Stimulated activated naive CD8-positive, alpha-beta T cell treated with anti-CD3 and anti-CD28 coated beads, Interleukin-15, Interleukin-2, amounts not matched to agents 100 ng/mL and 50 ng/mL, for 24 hours (primary cell): ENCODE measurements at regions not wholly inside any gene's neighbourhood (a gene's known extent, or its start where the extent isn't known, plus 50 kb on each side); places are given as distances from the start of the nearest gene placed in this dataset.

Experiments used
- H3K27ac Mint-ChIP-seq: one replicate; pipeline ENCODE4 v1.8.0; 2021; ENCODE audit warnings: mild to moderate bottlenecking, mixed read lengths
- H3K27me3 Mint-ChIP-seq: one replicate; pipeline ENCODE4 v1.8.0; 2021; ENCODE audit warnings: mixed read lengths
- H3K36me3 Mint-ChIP-seq: one replicate; pipeline ENCODE4 v1.8.0; 2021; ENCODE audit warnings: low read depth, mixed read lengths
- H3K4me1 Mint-ChIP-seq: one replicate; pipeline ENCODE4 v1.8.0; 2021; ENCODE audit warnings: low read depth, mixed read lengths
- H3K4me3 Mint-ChIP-seq: one replicate; pipeline ENCODE4 v1.8.0; 2021; ENCODE audit warnings: mild to moderate bottlenecking, mixed read lengths
- H3K9me3 Mint-ChIP-seq: one replicate; pipeline ENCODE4 v1.8.0; 2021; ENCODE audit warnings: mixed read lengths

DNA sequence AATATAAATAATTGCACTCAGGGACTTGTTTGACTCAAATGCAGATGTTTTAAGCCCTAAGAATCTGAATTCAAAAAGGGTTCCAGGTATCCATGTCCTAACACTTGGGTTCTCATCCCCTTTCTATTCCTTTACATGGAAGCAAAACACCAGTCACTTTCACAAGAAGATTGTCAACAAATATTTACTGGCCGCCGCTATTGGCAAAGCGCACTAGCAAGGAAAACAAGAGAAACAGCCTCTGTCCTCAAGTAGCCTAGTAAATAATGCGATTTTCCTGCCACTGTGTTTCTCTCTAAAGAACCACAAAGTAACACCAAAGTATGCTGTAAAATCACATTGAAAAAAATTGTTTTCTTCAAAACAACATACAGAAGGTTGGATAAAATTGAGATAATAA lies 66.7 kb upstream of the EZH2 start:
- no peaks in the 10 kb centered on the region for H3K36me3 Mint-ChIP-seq
- H3K27ac Mint-ChIP-seq = no peak overlapping the region
- no peaks in the 10 kb centered on the region for H3K4me1 Mint-ChIP-seq
- H3K4me3 Mint-ChIP-seq = no peak overlapping the region
- H3K9me3 Mint-ChIP-seq = no peaks in the 10 kb centered on the region
- H3K27me3 Mint-ChIP-seq = no peaks in the 10 kb centered on the region

DNA sequence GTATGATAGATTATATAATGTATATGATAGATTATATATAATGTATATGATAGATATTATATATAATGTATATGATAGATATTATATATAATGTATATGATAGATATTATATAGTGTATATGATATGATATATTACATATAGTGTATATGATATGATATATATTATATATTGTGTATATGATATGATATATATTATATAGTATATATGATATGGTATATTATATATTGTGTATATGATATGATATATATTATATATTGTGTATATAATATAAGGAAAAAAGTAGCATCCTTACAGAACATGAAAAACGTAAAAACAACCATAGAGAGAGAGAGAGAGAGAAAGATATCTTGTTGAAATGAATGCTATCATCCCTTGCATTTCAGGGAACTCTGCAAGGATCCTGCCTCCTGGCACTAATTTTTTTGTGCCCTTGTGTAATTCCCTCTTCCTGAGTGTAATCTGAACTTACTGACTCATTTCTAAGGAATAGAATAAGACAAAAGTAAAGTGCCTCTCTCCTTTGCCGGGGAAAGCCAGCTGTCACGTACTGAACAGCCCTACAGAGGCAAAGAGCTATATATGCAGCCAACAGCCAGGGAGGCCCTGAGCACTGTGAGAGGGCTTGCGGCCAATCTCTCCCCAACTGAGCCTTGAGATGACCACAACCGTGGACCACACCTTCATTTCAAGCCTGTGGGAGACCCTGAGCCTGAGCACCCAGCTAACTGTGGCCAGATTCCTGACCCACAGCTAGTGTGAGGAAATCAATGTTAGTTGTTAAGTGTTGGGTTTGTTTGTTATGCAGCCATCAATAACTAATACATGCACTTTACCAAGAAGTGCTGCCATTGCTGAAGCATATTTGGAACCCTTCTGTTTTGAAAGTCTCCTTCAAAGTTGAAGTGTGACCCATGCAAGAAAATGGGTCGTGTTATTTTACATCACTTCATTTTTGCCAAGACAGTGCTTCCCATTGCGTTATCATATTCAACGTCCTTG lies 61.1 kb upstream of the EZH2 start:
- H3K4me1 Mint-ChIP-seq = peaks cover 16% of the 10 kb centered on the region
- no peak overlapping the region for H3K27ac Mint-ChIP-seq
- H3K36me3 Mint-ChIP-seq = no peaks in the 10 kb centered on the region
- H3K27me3 Mint-ChIP-seq = no peaks in the 10 kb centered on the region
- H3K9me3 Mint-ChIP-seq = no peaks in the 10 kb centered on the region
- no peak overlapping the region for H3K4me3 Mint-ChIP-seq

DNA sequence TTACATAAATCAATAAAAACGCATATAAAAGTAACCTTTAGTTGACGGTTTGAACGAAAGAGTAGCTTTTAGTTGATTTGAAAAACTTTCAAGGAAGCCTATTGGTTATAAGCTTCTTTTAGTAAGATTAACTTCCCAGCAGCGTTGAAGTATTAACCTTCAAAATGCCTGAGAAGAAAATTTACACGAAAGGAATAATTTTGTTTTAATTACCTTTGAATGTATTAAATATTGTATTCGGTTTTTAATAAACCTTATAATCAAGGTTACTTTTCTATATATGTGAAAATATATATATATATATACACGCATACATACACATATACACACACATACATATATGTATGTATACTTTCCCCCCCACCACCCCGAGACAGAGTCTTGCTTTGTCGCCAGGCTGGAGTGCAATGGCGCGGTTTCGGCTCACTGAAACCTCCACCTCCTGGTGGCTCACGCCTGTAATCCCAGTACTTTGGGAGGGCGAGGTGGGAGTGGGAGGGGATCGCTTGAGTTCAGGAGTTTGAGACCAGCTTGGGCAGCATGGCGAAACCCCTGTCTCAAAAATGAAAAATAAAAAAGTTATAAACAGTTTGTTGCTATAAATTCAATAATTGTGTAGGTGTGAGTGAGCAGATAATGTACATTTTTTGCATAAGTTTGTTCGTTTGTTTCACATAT lies 57.6 kb upstream of the EZH2 start:
- Mint-ChIP-seq H3K4me3 (peak overlapping the region; percentile 96), H3K4me1 (peaks cover 34% of the 10 kb centered on the region), H3K36me3 (no peaks in the 10 kb centered on the region), H3K9me3 (no peaks in the 10 kb centered on the region), H3K27me3 (no peaks in the 10 kb centered on the region), H3K27ac (peak overlapping the region; percentile 100)

DNA sequence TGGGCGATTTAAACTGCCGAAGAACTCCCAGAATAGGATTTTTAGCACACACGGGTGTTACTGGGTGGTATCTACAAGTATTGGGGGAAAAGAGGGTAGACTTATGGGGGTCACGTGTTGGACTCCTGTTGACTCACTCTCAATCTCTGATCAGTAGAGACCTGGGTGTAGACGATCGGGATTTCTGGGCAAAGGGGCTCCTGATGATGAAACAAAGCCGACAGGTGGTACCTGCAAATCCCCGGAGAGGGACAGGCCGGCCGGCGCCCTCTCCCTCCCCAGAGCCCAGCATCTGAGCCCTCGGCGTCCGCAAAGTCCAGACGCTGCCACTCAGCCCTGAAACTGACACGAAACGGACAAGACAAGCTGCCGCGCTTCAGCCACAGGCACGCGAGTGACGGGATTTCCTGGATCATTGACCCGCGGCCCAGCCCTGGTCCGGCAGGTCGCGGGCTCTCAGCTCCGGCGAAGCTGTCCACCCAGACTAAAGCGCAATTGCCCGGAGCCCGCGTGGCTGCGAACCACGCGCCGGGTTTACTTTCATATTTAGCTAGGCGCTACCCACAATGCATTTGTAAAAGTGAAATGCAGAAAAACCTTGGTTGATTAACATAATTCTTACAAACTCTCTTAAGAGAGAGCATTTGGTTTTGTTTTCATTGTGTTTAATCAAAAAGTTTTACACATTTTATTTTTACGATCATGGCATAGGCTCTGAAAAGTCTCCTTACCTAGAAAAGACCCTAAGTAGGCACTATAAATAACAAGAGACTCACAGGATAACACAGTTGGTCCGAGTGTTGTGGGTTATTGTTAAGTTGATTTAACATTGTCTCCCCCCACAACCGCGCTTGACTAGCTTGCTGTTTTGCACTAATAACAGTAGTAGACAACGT lies 56.9 kb upstream of the EZH2 start:
- Mint-ChIP-seq H3K36me3 (no peaks in the 10 kb centered on the region), H3K9me3 (no peaks in the 10 kb centered on the region), H3K4me3 (peak overlapping the region; percentile 96)

DNA sequence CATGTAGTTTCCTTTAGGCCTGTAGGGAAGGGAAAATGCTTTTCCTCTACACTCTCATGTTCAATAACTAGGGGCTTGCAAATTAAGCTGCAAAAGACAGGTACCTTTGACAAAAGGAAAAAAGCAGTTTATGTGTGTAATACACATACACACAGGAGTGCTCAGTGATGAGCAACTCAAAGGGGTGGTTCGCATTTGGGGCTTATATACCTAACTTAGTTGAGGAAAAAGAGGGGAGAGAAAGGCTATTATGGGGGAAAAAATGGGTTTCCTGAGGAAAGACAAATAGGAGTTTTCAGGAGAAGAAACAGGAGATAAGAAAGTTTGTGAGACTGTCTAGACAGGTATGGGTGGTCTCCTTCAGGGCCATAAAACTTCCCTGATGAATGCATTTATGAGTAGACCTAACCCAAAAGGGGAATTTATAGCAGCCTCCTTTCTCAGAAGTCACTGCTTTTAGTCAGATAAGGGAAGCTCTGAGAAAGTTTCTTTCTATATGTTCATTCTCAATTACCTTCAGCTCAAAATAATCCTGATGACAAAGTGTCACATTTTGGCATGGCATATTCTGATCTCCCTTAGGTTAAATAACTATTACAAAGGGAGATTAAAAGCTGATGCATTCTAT lies 55.2 kb upstream of the EZH2 start:
- Mint-ChIP-seq H3K36me3 (peaks cover 2% of the 10 kb centered on the region), H3K4me3 (peak overlapping the region; percentile 96), H3K27ac (peak overlapping the region; percentile 92)

More for the DNA sequence above, 56.9 kb upstream of the EZH2 start:
- Mint-ChIP-seq H3K27me3 (no peaks in the 10 kb centered on the region), H3K27ac (peak overlapping the region; percentile 100), H3K4me1 (peaks cover 34% of the 10 kb centered on the region)

DNA sequence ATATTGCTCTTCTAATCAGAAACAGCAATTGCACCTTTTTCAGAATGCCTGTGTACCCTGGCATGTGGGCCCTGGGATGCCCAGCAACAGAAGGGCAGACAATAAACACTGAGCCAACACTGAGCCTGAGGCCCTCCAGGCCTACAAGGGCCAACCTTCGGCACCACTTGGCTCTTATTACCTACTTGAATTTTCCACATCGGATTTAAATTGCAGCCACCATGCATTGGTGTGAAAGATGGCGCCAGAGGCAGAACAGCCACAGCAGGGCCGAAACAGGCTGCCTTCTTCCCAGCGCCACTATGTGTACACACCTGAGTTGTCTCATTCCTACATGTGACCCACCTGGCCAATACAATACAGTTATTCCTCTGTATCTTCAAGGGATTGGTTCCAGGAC lies 51.4 kb upstream of the EZH2 start:
- Mint-ChIP-seq H3K4me3 (no peak overlapping the region), H3K9me3 (no peaks in the 10 kb centered on the region), H3K36me3 (peaks cover 4% of the 10 kb centered on the region)

More for the DNA sequence above, 55.2 kb upstream of the EZH2 start:
- H3K9me3 Mint-ChIP-seq = no peaks in the 10 kb centered on the region
- H3K27me3 Mint-ChIP-seq = no peaks in the 10 kb centered on the region
- H3K4me1 Mint-ChIP-seq = peaks cover 35% of the 10 kb centered on the region

More for the DNA sequence above, 51.4 kb upstream of the EZH2 start:
- H3K27me3 Mint-ChIP-seq = no peaks in the 10 kb centered on the region
- H3K4me1 Mint-ChIP-seq = peaks cover 28% of the 10 kb centered on the region
- H3K27ac Mint-ChIP-seq = no peak overlapping the region
